Right renal pelvis (tissue), 4 donors: ENCODE measurements at regions not wholly inside any gene's neighbourhood (a gene's known extent, or its start where the extent isn't known, plus 50 kb on each side); places are given as distances from the start of the nearest gene placed in this dataset.

ENCODE experiments used
- DNase-seq, 4 donors: peaks; one replicate each; pipeline ENCODE4 v3.0.0-alpha.2; 2013; ENCODE audit warnings: low read depth in 4 of 4, low spot score in 3 of 4, missing footprints in 1 of 4

- no peak for DNase-seq
These were observed 60.3 kb downstream of the SEC61B start for GRCh38 chr9:99282406-99282805.

- no peak for DNase-seq
These were observed 63.9 kb downstream of the SEC61B start for GRCh38 chr9:99285965-99286364.

- no peak for DNase-seq
These were observed 64.5 kb downstream of the SEC61B start for GRCh38 chr9:99286536-99286935.

DNA sequence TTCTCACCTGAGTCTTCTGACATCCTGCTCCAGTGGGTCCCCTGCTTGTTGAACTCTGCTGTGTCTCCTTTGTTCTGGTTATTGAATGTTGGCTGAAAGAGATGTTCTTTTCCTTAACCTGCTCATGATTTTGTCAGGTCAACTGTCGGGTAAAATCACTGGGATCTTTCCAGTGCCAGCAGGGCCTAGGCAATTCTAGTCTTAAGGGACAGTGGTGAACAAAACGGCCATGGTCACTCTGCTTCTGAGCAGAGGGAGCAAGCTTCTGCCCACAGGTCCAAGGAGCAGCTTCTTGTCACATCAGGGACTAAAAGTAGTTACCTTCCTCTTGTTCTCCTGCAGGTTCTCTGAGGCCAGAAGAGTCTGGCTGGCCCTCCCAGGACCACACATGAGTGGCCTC is 65.6 kb downstream of the SEC61B start:
- DNase-seq, result no peak

- no peak for DNase-seq
These were observed 66.7 kb downstream of the SEC61B start for GRCh38 chr9:99288830-99289229.

DNA sequence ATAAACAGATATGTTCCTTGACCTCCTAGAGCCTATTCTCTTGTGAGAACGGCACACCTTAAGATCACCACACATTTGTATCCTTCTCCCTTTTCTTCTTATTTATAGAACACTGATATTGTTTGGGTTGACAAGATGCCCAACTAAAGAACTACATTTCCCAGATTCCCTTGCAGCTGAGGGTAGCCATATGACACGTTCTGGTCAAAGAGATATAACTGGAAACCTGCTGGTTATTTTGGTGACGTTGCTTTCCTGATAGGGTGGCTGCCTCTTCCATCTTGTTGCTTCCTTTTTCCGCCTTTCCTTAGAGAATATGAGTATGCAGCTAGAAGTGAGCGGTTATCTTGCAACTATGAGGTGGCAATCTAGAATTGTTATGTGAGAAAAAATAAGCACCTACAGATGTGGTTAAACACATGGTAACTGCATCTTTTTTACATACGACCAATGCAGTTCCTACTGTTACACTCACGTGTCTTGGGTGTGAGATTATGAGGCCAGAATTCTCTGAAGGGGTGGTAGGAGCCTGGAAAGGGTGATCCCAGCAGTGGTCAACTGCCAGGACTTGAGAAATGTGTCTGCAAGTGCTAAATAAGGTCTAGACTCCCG is 72.9 kb downstream of the SEC61B start:
- DNase-seq, result no peak

GRCh38 chr9:99296291-99296951 is 74.3 kb downstream of the SEC61B start:
- peak in 3 of 4 donors; percentile 12 to 28 (median 20) for DNase-seq

- DNase-seq, result no peak
These were observed 76.5 kb downstream of the SEC61B start for GRCh38 chr9:99298614-99299013.

DNA sequence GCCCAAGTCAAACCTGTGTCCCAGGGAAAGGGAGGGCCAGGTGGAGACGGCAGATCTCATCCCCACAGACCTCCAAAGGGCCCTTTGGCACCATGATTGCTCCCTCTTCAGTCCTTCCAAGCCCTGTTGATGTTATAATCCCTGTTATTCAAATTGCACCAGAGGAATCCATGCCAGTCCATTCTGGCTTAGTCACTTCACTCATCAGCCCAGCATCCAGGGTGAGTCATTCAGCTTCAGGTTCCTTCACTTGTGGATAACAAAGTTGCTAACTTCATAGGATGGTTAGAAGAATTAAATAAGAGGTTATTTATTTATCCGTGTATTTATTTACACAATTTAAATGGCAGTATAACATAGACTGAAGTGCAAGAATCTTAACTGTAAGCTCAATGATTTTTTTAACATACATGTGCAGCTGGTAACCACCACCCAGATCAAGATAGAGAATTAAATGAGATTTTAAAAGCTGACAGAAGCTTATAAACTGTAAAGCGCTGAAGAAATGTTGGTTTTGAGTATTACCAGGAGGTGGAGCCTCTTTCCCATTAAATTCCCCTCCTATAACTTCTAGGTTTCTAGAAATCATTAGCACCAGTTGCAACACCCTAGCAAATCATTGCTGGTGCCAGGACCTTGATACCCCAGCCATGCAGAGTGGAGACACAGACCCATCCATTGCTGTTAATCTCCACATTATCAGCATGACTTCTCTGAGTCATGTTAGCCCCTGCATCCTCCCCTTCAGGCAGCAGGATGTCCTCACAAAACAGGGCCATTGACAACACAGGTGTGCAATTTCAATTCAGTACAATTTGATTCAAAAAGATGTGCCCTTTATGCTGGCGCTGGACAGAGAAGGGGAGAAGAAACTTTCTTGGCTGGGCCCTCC is 77.4 kb downstream of the SEC61B start:
- DNase-seq, result no peak

DNA sequence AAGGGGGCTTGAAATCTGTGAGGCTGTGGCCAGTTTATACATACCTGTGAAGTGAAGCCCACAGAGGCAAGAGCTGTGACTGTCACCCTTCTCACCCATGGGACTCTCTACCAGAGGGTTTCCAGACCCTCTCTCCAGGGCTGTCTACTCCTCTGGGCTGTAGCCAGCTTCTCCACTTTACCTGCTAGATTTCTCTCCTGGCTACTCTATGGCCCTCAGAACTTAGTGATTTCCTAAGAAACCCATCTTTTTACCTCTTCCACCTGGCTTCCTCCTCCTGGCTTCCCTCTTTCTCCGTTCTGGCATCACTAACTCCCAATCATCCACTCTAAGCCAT is 78.0 kb downstream of the SEC61B start:
- no peak for DNase-seq

GRCh38 chr9:99300603-99301002 is 78.5 kb downstream of the SEC61B start:
- DNase-seq, result no peak

DNA sequence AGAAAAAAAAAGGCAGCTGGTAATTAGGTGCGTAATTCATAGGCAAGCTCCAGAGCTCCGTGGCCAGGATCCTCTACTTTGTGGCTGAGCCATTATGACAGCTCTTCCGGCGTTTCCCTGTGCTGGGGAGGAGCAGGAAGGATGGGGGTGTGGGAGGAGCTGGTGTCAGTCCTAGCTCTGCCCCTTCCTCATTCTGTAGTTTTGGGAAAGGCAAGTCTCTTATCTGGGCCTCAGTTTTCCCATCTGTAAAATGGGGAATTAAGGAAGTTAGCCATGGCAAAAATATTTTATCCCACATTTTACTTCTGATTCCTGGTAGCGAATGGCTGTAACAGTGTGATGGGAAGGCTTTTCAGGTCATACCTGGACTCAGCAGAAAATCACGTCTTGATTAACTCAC is 81.1 kb downstream of the SEC61B start:
- no peak for DNase-seq

DNA sequence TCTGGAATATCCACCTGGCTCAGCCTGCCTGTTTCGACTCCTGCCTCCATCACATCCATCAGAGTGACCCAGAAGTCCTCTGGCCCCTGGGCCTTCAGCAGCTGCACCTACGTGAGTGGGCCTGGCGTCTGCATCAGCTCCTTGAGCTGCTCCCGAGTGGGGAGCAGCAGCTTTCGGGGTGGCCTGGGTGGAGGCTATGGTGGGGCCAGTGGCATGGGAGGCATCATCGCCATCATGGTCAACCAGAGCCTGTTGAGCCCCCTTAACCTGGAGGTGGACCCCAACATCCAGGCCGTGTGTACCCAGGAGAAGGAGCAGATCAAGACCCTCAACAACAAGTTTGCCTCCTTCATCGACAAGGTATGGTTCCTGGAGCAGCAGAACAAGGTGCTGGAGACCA is 83.0 kb downstream of the SEC61B start:
- DNase-seq, result no peak

DNA sequence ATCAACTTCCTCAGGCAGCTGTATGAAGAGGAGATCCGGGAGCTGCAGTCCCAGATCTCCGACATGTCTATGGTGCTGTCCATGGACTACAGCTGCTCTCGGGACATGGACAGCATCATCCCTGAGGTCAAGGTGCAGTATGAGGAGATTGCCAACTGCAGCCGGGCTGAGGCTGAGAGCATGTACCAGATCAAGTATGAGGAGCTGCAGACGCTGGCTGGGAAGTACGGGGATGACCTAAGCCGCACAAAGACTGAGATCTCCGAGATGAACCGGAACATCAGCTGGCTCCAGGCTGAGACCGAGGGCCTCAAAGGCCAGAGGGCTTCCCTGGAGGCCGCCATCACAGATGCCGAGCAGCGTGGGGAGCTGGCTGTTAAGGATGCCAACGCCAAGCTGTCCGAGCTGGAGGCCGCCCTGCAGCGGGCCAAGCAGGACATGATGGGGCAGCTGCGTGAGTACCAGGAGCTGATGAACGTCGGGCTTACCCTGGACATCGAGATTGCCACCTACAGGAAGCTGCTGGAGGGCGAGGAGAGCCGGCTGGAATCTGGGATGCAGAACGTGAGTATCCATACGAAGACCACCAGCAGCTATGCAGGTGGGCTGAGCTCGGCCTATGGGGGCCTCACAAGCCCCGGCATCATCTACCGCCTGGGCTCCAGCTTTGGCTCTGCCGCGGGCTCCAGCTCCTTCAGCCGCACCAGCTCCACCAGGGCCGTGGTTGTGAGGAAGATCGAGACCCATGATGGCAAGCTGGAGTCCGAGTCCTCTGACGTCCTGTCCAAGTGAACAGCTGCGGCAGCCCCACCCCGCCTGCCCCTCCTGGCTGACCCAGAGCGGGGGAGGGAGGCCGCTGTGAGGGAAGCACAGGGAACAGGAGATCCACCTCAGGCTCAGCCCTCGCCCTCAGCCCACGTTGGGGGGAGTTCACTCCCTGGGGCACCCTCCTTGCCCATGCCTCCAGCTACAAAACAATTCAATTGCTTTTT is 84.0 kb downstream of the SEC61B start:
- no peak for DNase-seq

GRCh38 chr9:99307851-99308250 is 85.8 kb downstream of the SEC61B start:
- DNase-seq, result peak in 1 of 4 donors; percentile 22

GRCh38 chr9:99309141-99309939 is 87.3 kb downstream of the SEC61B start:
- no peak for DNase-seq

GRCh38 chr9:99312736-99313135 is 90.7 kb downstream of the SEC61B start:
- DNase-seq, result no peak

DNA sequence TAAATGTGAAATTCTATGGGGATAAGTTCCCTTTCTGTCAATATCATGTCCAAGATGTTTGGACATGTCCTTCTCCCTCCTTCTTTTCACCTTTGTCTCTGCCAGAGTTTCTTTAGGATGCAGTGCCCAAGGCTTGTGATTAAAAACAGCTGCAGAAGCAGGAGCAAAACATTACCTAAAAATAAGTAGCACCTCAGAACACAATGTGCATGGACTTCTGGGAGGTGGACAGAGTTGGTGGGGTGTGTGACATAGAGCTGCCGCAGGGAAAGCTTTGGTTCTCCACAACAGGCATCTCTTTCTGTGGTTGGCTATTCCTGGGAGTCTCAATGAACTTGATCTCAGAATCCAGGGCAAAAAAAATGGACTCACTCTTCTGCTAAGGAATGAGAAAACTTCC is 97.0 kb downstream of the SEC61B start:
- no peak for DNase-seq

DNA sequence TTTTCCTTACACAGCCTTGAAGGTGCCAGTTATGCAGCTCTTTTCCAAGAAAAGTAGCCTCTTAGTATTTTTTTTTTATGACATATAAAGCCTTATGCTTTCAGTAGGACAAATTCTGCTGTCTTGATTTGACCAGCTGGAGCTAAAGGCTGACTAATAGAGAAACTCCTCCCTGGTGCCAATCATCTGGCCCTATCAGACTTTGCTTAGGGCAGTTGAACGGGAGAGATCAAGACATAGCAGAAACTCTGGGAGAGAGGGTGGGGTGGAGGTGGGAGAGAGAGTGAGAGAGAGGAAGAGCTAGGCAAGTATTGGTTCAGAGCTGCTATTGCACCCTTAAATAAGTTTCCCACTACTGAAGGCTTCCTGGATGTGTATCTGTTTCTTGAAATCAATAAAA is 100.2 kb downstream of the SEC61B start:
- no peak for DNase-seq
